Astrocyte of the cerebellum (primary cell): ENCODE measurements at regions not wholly inside any gene's neighbourhood (a gene's known extent, or its start where the extent isn't known, plus 50 kb on each side); places are given as distances from the start of the nearest gene placed in this dataset.

ENCODE experiments used
- DNase-seq: peaks from one replicate; pipeline ENCODE4 v3.0.0-alpha.2; 2011; ENCODE audit warnings: low read depth
- H3K4me3 ChIP-seq: 2 replicates; pipeline ENCODE4 v1.5.1; 2011; ENCODE audit warnings: mild to moderate bottlenecking, low read depth, low read length, moderate library complexity
- CTCF ChIP-seq: IDR thresholded peaks from 2 replicates; pipeline ENCODE4 v1.5.1; 2012; ENCODE audit warnings: low read length, low read depth, moderate library complexity, mild to moderate bottlenecking; ENCODE audit errors: missing control alignments
- in situ Hi-C: cut with HindIII; loops from 2 replicates; pipeline ENCODE4 v1.10.0; 2017; ENCODE audit warnings: low sequenced_read_pairs

GRCh38 chr17:83144421-83145357, 65.3 kb downstream of the METRNL start:
- no peak overlapping the region for H3K4me3 ChIP-seq
- in situ Hi-C loops: no loop called here
- TF ChIP-seq CTCF: no peak
- no peak for DNase-seq

- in situ Hi-C loops: no loop called here
- no peak for DNase-seq
- H3K4me3 ChIP-seq: no peak overlapping the region
- no peak for TF ChIP-seq CTCF
Observed at GRCh38 chr17:83145358-83145738, 65.9 kb downstream of the METRNL start.

GRCh38 chr17:83145831-83146230, 66.4 kb downstream of the METRNL start:
- no peak for TF ChIP-seq CTCF
- no peak for DNase-seq
- H3K4me3 ChIP-seq: no peak overlapping the region
- in situ Hi-C loops: no loop called here

GRCh38 chr17:83146347-83146746, 66.9 kb downstream of the METRNL start:
- H3K4me3 ChIP-seq: no peak overlapping the region
- DNase-seq: no peak
- in situ Hi-C loops: no loop called here
- no peak for TF ChIP-seq CTCF

- in situ Hi-C loops: no loop called here
- H3K4me3 ChIP-seq: no peak overlapping the region
- DNase-seq: no peak
- no peak for TF ChIP-seq CTCF
Observed at GRCh38 chr17:83147280-83147679, 67.9 kb downstream of the METRNL start.

- in situ Hi-C loops: no loop called here
- no peak for DNase-seq
- TF ChIP-seq CTCF: no peak
- H3K4me3 ChIP-seq: no peak overlapping the region
Observed at GRCh38 chr17:83148317-83149028, 69.1 kb downstream of the METRNL start.
